Astrocyte of the spinal cord (primary cell): ENCODE measurements at regions not wholly inside any gene's neighbourhood (a gene's known extent, or its start where the extent isn't known, plus 50 kb on each side); places are given as distances from the start of the nearest gene placed in this dataset.
A peak's percentile ranks its signal among the peaks of the same experiment; 100 is the strongest.

Experiments
- DNase-seq: peaks from one replicate; pipeline ENCODE4 v3.0.0; 2011; ENCODE audit warnings: low read depth, low spot score
- H3K4me3 ChIP-seq: 2 replicates; pipeline ENCODE4 v1.5.1; 2011; ENCODE audit warnings: low read depth, mild to moderate bottlenecking, low read length, moderate library complexity
- CTCF ChIP-seq: IDR thresholded peaks from 2 replicates; pipeline ENCODE4 v1.5.1; 2012; ENCODE audit warnings: low read depth, mild to moderate bottlenecking, low read length, inconsistent platforms
- in situ Hi-C: cut with HindIII; loops from 2 replicates; pipeline ENCODE4 v1.10.0; 2017; ENCODE audit warnings: low sequenced_read_pairs

- no peak overlapping the region for H3K4me3 ChIP-seq
- in situ Hi-C loops = no loop called here
- peak; percentile 59 for DNase-seq
- peak; percentile 71 for TF ChIP-seq CTCF
Measured at GRCh38 chr17:70767102-70767701, 597.9 kb downstream of the KCNJ2 start.

- no peak for DNase-seq
- H3K4me3 ChIP-seq = no peak overlapping the region
- in situ Hi-C loops = no loop called here
- TF ChIP-seq CTCF = no peak
Measured at GRCh38 chr17:70769956-70770355, 600.6 kb downstream of the KCNJ2 start.

DNA sequence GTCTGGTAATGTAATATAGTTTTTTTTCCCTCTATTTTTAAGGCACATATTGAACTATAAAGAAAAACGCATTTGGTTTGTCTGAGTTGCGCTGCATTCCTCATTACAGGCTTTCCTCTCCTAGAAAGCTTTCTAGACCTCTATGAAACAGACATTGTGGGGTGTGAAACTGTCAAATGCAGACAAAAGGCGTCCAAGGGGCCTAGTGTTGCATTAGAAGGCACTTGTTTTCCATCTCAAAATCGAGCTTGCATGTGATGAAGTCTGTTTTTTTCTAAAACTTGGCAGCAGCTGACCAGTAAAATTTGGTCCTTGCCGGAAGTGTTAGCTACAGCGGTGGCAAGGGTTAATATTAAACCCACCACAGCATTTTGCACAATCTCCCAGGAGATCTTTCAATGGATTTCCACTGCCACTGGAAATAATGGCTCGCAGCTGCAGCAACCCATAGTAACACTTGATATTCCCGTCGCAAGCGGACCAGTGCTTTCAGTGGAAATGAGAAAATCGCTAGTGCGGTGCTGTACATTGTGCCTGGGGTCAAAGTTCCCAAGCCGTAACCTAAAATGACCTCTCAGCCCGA lies 602.6 kb downstream of the KCNJ2 start:
- no peak for TF ChIP-seq CTCF
- in situ Hi-C loops = no loop called here
- no peak for DNase-seq
- H3K4me3 ChIP-seq = no peak overlapping the region

- no peak for DNase-seq
- no peak overlapping the region for H3K4me3 ChIP-seq
- no peak for TF ChIP-seq CTCF
- in situ Hi-C loops = no loop called here
Measured at GRCh38 chr17:70772761-70773160, 603.4 kb downstream of the KCNJ2 start.

GRCh38 chr17:70773258-70773657 lies 603.9 kb downstream of the KCNJ2 start:
- in situ Hi-C loops = no loop called here
- TF ChIP-seq CTCF = no peak
- no peak overlapping the region for H3K4me3 ChIP-seq
- no peak for DNase-seq

DNA sequence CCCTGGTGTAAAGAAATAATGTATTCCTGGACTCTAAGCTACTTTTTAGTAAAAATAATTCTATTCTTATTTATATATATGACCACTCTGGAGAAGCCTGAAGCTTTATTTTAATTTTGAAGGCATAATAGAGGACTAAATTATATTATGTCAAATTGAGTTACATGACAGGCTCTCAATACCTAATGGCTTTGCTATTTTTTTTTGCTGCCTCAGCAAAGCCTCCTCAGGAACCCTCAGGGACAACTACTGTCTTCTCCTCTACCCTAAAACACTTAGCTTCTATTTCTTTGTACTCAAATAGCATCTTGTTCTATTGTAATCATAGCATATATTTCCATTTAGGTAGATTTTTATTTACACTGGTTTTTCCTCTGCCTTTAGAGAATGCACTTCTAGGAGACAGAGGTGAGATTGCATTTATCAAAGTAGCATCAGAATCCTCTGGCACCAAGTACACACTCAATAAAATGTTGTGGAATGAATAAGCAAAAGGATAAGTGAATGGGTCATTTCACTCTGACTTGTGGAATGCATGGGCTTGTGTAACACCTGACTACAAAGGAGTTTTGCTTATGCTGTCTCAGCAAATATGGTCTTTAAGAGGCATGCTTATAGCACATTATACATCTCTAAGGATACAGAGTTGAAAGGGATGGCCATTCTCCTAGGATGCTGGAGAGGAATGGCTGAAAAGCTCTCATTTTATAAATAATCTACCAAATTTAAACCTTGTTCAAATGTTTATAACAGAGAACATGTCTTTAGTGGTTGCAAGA lies 605.2 kb downstream of the KCNJ2 start:
- no peak for DNase-seq
- TF ChIP-seq CTCF = no peak
- in situ Hi-C loops = no loop called here
- H3K4me3 ChIP-seq = no peak overlapping the region
